Left forelimb (tissue), 1 donor: ENCODE measurements at regions not wholly inside any gene's neighbourhood (a gene's known extent, or its start where the extent isn't known, plus 50 kb on each side); places are given as distances from the start of the nearest gene placed in this dataset.
"Not testable (repeated sequence)": the region's sequence is repeated elsewhere in the genome, so short reads cannot be mapped to it uniquely, and the experiment has no call there.

Experiments used
- DNase-seq: peaks from one replicate; pipeline ENCODE4 v3.0.0-alpha.2; 2018; ENCODE audit warnings: low spot score

GRCh38 chr18:40258311-40258710 is 1696.7 kb upstream of the PIK3C3 start:
- no peak for DNase-seq

GRCh38 chr18:40250236-40250635 is 1704.8 kb upstream of the PIK3C3 start:
- DNase-seq, result no peak

GRCh38 chr18:40249390-40250080 is 1705.5 kb upstream of the PIK3C3 start:
- DNase-seq, result no peak

GRCh38 chr18:40245612-40246011 is 1709.4 kb upstream of the PIK3C3 start:
- DNase-seq, result not testable (repeated sequence)

- DNase-seq, result no peak
These were observed 1711.4 kb upstream of the PIK3C3 start for GRCh38 chr18:40243607-40244006.

- no peak for DNase-seq
These were observed 1719.2 kb upstream of the PIK3C3 start for GRCh38 chr18:40235836-40236235.

GRCh38 chr18:40235323-40235722 is 1719.7 kb upstream of the PIK3C3 start:
- no peak for DNase-seq

GRCh38 chr18:40233931-40234616 is 1721.0 kb upstream of the PIK3C3 start:
- no peak for DNase-seq

- DNase-seq, result no peak
These were observed 1732.3 kb upstream of the PIK3C3 start for GRCh38 chr18:40222776-40223175.

- no peak for DNase-seq
These were observed 1738.2 kb upstream of the PIK3C3 start for GRCh38 chr18:40216856-40217255.

GRCh38 chr18:40215979-40216378 is 1739.1 kb upstream of the PIK3C3 start:
- no peak for DNase-seq

- no peak for DNase-seq
These were observed 1744.3 kb upstream of the PIK3C3 start for GRCh38 chr18:40210696-40211095.

- DNase-seq, result no peak
These were observed 1746.1 kb upstream of the PIK3C3 start for GRCh38 chr18:40208958-40209357.

GRCh38 chr18:40197711-40198110 is 1757.3 kb upstream of the PIK3C3 start:
- DNase-seq, result no peak

- no peak for DNase-seq
These were observed 1768.4 kb upstream of the PIK3C3 start for GRCh38 chr18:40186677-40187076.

- no peak for DNase-seq
These were observed 1775.1 kb upstream of the PIK3C3 start for GRCh38 chr18:40179729-40180461.

GRCh38 chr18:40168026-40168425 is 1787.0 kb upstream of the PIK3C3 start:
- no peak for DNase-seq

GRCh38 chr18:40163254-40163653 is 1791.8 kb upstream of the PIK3C3 start:
- no peak for DNase-seq

- no peak for DNase-seq
These were observed 1794.7 kb upstream of the PIK3C3 start for GRCh38 chr18:40160361-40160760.

GRCh38 chr18:40159141-40160017 is 1795.7 kb upstream of the PIK3C3 start:
- no peak for DNase-seq

GRCh38 chr18:40157120-40157519 is 1797.9 kb upstream of the PIK3C3 start:
- DNase-seq, result no peak

- no peak for DNase-seq
These were observed 1802.2 kb upstream of the PIK3C3 start for GRCh38 chr18:40152859-40153258.
